Natural killer cell (primary cell): ENCODE measurements at regions not wholly inside any gene's neighbourhood (a gene's known extent, or its start where the extent isn't known, plus 50 kb on each side); places are given as distances from the start of the nearest gene placed in this dataset.
"Not testable (repeated sequence)": the region's sequence is repeated elsewhere in the genome, so short reads cannot be mapped to it uniquely, and the experiment has no call there.

Experiments used
- ATAC-seq, 3 donors: fragments of 150-1000 bp in 2 of 3; fragments of 200-7000 bp in 1 of 3; cut with Tn5 transposase; 1 replicate in 1 of 3; 2 replicates in 2 of 3; pipeline ENCODE4 v1.10.0; 2021; ENCODE audit warnings: mild to moderate bottlenecking in 2 of 3, moderate library complexity in 2 of 3
- DNase-seq, 2 donors: peaks; one replicate each; pipeline versions ENCODE4 v3.0.0 to v3.0.0-alpha.2; 2013 to 2021; ENCODE audit warnings: mixed read lengths in 1 of 2
- H3K27ac ChIP-seq: one replicate; pipeline ENCODE4 v1.5.1; 2013; ENCODE audit warnings: mild to moderate bottlenecking, low read length
- H3K27me3 ChIP-seq: one replicate; pipeline ENCODE4 v1.6.1; 2013; ENCODE audit warnings: low read length; ENCODE audit not compliant: control insufficient read depth, insufficient read depth
- H3K36me3 ChIP-seq: one replicate; pipeline ENCODE4 v1.6.1; 2013; ENCODE audit warnings: low read length; ENCODE audit not compliant: control insufficient read depth, insufficient read depth
- H3K4me1 ChIP-seq: one replicate; pipeline ENCODE4 v1.6.1; 2013; ENCODE audit warnings: low read length; ENCODE audit not compliant: control insufficient read depth, insufficient read depth
- H3K4me3 ChIP-seq: one replicate; pipeline ENCODE4 v1.5.1; 2013; ENCODE audit warnings: low read length
- H3K9me3 ChIP-seq: one replicate; pipeline ENCODE4 v1.6.1; 2013; ENCODE audit warnings: low read length; ENCODE audit not compliant: control insufficient read depth, insufficient read depth
- H3K27ac Mint-ChIP-seq, 2 donors: one replicate each; pipeline ENCODE4 v1.8.0; 2022; ENCODE audit warnings: mild to moderate bottlenecking in 2 of 2, mixed read lengths in 2 of 2, moderate library complexity in 1 of 2
- H3K27me3 Mint-ChIP-seq, 2 donors: one replicate each; pipeline ENCODE4 v1.8.0; 2022; ENCODE audit warnings: low read depth in 2 of 2, mixed read lengths in 2 of 2
- H3K36me3 Mint-ChIP-seq: one replicate; pipeline ENCODE4 v1.8.0; 2022; ENCODE audit warnings: mixed read lengths
- H3K4me1 Mint-ChIP-seq, 2 donors: one replicate each; pipeline ENCODE4 v1.8.0; 2022; ENCODE audit warnings: mixed read lengths in 2 of 2
- H3K4me3 Mint-ChIP-seq: one replicate; pipeline ENCODE4 v1.8.0; 2022; ENCODE audit warnings: mild to moderate bottlenecking, moderate library complexity, mixed read lengths
- H3K9me3 Mint-ChIP-seq, 2 donors: one replicate each; pipeline ENCODE4 v1.8.0; 2022; ENCODE audit warnings: mixed read lengths in 2 of 2
- WGBS: methylation state at CpG from one replicate; pipeline ENCODE4 v1.1.7; 2013; ENCODE audit warnings: missing lambda C conversion rate; ENCODE audit not compliant: insufficient coverage; 5-methylcytosine and 5-hydroxymethylcytosine counted together
- intact Hi-C: fragments of 100-400 bp; cut with micrococcal nuclease; formaldehyde crosslinking; loops from one replicate; pipeline ENCODE4 v1.14.2; 2022
- TF ChIP-seq, protein P1 (sequence below): fragments of 200-600 bp; IDR thresholded peaks from one replicate; pipeline ENCODE4 v1.8.0; 2022; ENCODE audit warnings: antibody characterized with exemption

DNA sequence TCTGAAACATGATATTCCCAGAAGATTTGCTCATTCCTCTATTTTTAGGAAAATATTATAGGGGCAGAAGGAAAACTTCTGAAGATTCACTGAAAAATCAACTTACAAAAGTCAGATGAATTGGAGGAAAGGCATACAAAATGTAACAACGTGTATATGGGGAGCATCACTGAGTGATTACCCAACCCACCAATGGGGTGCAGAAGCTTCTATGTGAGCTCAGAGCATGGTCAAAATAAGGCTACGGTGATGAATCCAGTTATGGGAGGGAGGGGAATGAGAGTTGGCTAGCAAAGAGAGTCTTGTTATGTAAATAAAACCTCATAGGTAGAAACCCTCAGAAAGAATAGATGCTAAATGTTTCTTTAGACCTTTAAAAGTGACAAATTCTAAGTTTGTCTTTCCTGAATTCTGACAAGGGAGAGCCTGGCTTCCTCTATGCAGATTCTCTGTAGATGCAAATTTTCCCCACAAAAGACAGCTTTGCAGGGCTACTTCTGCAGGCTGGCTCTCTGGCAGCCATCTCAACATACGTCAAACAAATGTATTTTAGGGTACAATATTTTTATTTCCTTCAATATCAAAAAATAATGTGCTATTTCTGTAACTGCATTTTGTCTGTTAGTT is 171.4 kb upstream of the NDUFV2 start:
- H3K27me3 ChIP-seq, result no peaks in the 10 kb centered on the region
- Mint-ChIP-seq H3K36me3 (no peaks in the 10 kb centered on the region), H3K4me1 (no peaks in the 10 kb centered on the region), H3K4me3 (no peak overlapping the region), H3K9me3 (peaks cover 3 to 6% of the 10 kb centered on the region in 2 donors), H3K27me3 (peaks cover 0 to 2% of the 10 kb centered on the region in 2 donors), H3K27ac (no peak overlapping the region)
- TF ChIP-seq, protein P1, sequence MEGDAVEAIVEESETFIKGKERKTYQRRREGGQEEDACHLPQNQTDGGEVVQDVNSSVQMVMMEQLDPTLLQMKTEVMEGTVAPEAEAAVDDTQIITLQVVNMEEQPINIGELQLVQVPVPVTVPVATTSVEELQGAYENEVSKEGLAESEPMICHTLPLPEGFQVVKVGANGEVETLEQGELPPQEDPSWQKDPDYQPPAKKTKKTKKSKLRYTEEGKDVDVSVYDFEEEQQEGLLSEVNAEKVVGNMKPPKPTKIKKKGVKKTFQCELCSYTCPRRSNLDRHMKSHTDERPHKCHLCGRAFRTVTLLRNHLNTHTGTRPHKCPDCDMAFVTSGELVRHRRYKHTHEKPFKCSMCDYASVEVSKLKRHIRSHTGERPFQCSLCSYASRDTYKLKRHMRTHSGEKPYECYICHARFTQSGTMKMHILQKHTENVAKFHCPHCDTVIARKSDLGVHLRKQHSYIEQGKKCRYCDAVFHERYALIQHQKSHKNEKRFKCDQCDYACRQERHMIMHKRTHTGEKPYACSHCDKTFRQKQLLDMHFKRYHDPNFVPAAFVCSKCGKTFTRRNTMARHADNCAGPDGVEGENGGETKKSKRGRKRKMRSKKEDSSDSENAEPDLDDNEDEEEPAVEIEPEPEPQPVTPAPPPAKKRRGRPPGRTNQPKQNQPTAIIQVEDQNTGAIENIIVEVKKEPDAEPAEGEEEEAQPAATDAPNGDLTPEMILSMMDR, result no peak
- H3K27ac ChIP-seq, result no peak overlapping the region
- intact Hi-C loops, result no loop called here
- H3K4me1 ChIP-seq, result no peaks in the 10 kb centered on the region
- WGBS, result 55% methylated on average over 1 of the region's 3 CpGs
- ATAC-seq (no peak), DNase-seq (no peak)
- H3K4me3 ChIP-seq, result no peak overlapping the region
- peaks cover 13% of the 10 kb centered on the region for H3K9me3 ChIP-seq
- H3K36me3 ChIP-seq, result no peaks in the 10 kb centered on the region

DNA sequence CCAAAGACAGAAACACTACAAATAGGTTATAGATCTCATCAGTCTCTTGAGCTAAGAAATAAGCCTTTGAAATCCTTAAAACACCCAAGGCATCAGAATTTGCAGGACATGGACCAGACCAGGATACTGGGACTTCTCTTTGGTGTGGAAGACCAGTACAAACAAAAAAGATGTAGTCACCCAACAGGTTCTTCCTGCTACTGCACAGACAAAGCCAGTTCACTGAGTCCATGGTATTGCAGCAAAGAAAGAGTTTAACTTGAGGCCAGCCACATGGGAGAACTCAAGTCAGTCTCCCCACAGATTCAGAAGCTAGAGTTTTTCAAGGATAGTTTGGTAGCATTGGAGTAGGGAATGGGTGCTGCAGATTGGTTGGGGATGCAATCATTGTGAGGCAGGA is 169.6 kb upstream of the NDUFV2 start:
- Mint-ChIP-seq H3K36me3 (no peaks in the 10 kb centered on the region), H3K4me1 (no peaks in the 10 kb centered on the region), H3K9me3 (peaks cover 0 to 4% of the 10 kb centered on the region in 2 donors), H3K27me3 (peaks cover 2 to 9% of the 10 kb centered on the region in 2 donors), H3K27ac (no peak overlapping the region), H3K4me3 (no peak overlapping the region)
- H3K4me1 ChIP-seq, result no peaks in the 10 kb centered on the region
- H3K36me3 ChIP-seq, result no peaks in the 10 kb centered on the region
- TF ChIP-seq, protein P1, result no peak
- H3K4me3 ChIP-seq, result no peak overlapping the region
- ATAC-seq (no peak), DNase-seq (no peak)
- intact Hi-C loops, result no loop called here
- H3K27me3 ChIP-seq, result no peaks in the 10 kb centered on the region
- peaks cover 13% of the 10 kb centered on the region for H3K9me3 ChIP-seq
- no peak overlapping the region for H3K27ac ChIP-seq

DNA sequence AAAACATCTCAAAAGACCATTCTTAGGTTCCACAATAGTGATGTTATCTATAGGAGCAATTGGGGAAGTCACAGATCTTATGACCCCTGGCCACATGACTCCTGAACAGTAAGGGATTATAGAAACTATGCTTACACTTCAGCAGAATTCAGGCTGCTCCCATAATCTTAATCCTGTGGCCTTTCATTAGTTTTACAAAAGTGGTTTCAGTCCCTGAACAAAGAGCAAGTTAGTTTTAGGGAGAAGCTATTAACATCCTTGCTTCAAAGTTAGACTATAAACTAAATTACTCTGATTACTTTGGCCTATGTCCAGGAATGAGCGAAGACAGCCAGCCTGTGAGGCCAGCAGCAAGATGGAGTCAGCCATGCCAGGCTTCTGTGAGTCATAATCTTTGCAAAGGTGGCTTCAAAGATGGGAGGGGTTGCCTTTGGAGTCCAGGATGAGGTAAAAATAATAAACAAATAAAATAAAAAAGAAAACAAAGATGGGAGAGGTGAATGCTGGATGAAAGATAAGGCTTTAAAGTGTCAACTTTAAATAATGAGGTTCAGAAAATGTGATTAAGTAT is 168.7 kb upstream of the NDUFV2 start:
- no peaks in the 10 kb centered on the region for H3K27me3 ChIP-seq
- H3K4me3 ChIP-seq, result no peak overlapping the region
- no peak for ATAC-seq
- H3K36me3 Mint-ChIP-seq, result no peaks in the 10 kb centered on the region
- H3K4me3 Mint-ChIP-seq, result no peak overlapping the region
- peaks cover 11% of the 10 kb centered on the region for H3K9me3 ChIP-seq
- H3K9me3 Mint-ChIP-seq, result peaks cover 0 to 3% of the 10 kb centered on the region in 2 donors
- no peak overlapping the region for H3K27ac Mint-ChIP-seq
- TF ChIP-seq, protein P1, result no peak
- H3K4me1 ChIP-seq, result no peaks in the 10 kb centered on the region
- DNase-seq, result no peak
- no peaks in the 10 kb centered on the region for H3K4me1 Mint-ChIP-seq
- H3K36me3 ChIP-seq, result no peaks in the 10 kb centered on the region
- peaks cover 2 to 9% of the 10 kb centered on the region in 2 donors for H3K27me3 Mint-ChIP-seq
- intact Hi-C loops, result no loop called here
- 77% methylated on average over 1 of the region's 1 CpG for WGBS
- H3K27ac ChIP-seq, result no peak overlapping the region

DNA sequence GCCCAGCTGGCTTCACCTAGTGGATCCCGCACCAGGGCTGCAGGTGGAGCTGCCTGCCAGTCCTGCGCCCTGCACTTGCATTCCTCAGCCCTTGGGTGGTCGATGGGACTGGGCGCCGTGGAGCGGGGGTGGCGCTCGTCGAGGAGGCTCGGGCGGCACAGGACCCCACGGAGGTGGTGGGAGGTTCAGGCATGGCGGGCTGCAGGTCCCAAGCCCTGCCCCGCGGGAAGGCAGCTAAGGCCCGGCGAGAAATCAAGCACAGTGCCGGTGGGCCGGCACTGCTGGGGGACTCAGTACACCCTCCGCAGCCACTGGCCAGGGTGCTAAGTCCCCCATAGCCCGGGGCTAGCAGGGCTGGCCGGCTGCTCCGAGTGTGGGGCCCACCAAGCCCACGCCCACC is 167.2 kb upstream of the NDUFV2 start:
- intact Hi-C loops, H3K4me3 Mint-ChIP-seq: not testable (repeated sequence)

More for the DNA sequence above, 167.2 kb upstream of the NDUFV2 start:
- not testable (repeated sequence) for H3K27me3 Mint-ChIP-seq, H3K9me3 ChIP-seq, H3K4me1 Mint-ChIP-seq, H3K4me3 ChIP-seq, H3K4me1 ChIP-seq, H3K36me3 Mint-ChIP-seq, H3K27me3 ChIP-seq, H3K36me3 ChIP-seq, H3K9me3 Mint-ChIP-seq, H3K27ac ChIP-seq, DNase-seq, H3K27ac Mint-ChIP-seq, ATAC-seq
- WGBS, result 96% methylated on average over 21 of the region's 24 CpGs
